LoVo (cell line): ENCODE measurements at regions not wholly inside any gene's neighbourhood (a gene's known extent, or its start where the extent isn't known, plus 50 kb on each side); places are given as distances from the start of the nearest gene placed in this dataset.
"Not testable (repeated sequence)": the region's sequence is repeated elsewhere in the genome, so short reads cannot be mapped to it uniquely, and the experiment has no call there.

ENCODE experiments used
- DNase-seq: peaks from one replicate; pipeline ENCODE4 v3.0.0-alpha.2; 2016; ENCODE audit warnings: low spot score

GRCh38 chr22:22374163-22374562 lies 129.6 kb downstream of the VPREB1 start:
- no peak for DNase-seq

- DNase-seq, result no peak
Measured at GRCh38 chr22:22374579-22374978, 130.0 kb downstream of the VPREB1 start.

GRCh38 chr22:22375576-22376351 lies 131.2 kb downstream of the VPREB1 start:
- DNase-seq, result no peak

GRCh38 chr22:22376352-22376706 lies 131.7 kb downstream of the VPREB1 start:
- no peak for DNase-seq

- not testable (repeated sequence) for DNase-seq
Measured at GRCh38 chr22:22376884-22377283, 131.7 kb downstream of the ZNF280B start.

- DNase-seq, result no peak
Measured at GRCh38 chr22:22377335-22377734, 131.2 kb downstream of the ZNF280B start.

GRCh38 chr22:22378446-22379415 lies 129.8 kb downstream of the ZNF280B start:
- no peak for DNase-seq

GRCh38 chr22:22380098-22381030 lies 128.2 kb downstream of the ZNF280B start:
- DNase-seq, result no peak

- DNase-seq, result not testable (repeated sequence)
Measured at GRCh38 chr22:22381292-22381691, 127.2 kb downstream of the ZNF280B start.

- no peak for DNase-seq
Measured at GRCh38 chr22:22384267-22384666, 124.3 kb downstream of the ZNF280B start.

- DNase-seq, result no peak
Measured at GRCh38 chr22:22384668-22385244, 123.8 kb downstream of the ZNF280B start.

- no peak for DNase-seq
Measured at GRCh38 chr22:22386602-22387385, 121.7 kb downstream of the ZNF280B start.

- no peak for DNase-seq
Measured at GRCh38 chr22:22387386-22387736, 121.2 kb downstream of the ZNF280B start.

GRCh38 chr22:22388090-22388489 lies 120.5 kb downstream of the ZNF280B start:
- no peak for DNase-seq

- DNase-seq, result no peak
Measured at GRCh38 chr22:22388494-22388893, 120.0 kb downstream of the ZNF280B start.

GRCh38 chr22:22389467-22389866 lies 119.1 kb downstream of the ZNF280B start:
- DNase-seq, result no peak

- no peak for DNase-seq
Measured at GRCh38 chr22:22390989-22391388, 117.6 kb downstream of the ZNF280B start.

- no peak for DNase-seq
Measured at GRCh38 chr22:22391543-22391942, 117.0 kb downstream of the ZNF280B start.

GRCh38 chr22:22392131-22392530 lies 116.4 kb downstream of the ZNF280B start:
- DNase-seq, result no peak

GRCh38 chr22:22394591-22394990 lies 114.0 kb downstream of the ZNF280B start:
- no peak for DNase-seq

GRCh38 chr22:22395245-22395644 lies 113.3 kb downstream of the ZNF280B start:
- no peak for DNase-seq
